ENCODE measurements at regions not wholly inside any gene's neighbourhood (a gene's known extent, or its start where the extent isn't known, plus 50 kb on each side); places are given as distances from the start of the nearest gene placed in this dataset.
"Not testable (repeated sequence)": the region's sequence is repeated elsewhere in the genome, so short reads cannot be mapped to it uniquely, and the experiment has no call there.

GRCh38 chr5:155116456-155117251, 103.1 kb downstream of the KIF4B start:
- no peak for DNase-seq (ENCODE audit: low read depth)

GRCh38 chr5:155125551-155126095, 112.1 kb downstream of the KIF4B start:
- DNase-seq (ENCODE audit: low read depth): no peak

DNA sequence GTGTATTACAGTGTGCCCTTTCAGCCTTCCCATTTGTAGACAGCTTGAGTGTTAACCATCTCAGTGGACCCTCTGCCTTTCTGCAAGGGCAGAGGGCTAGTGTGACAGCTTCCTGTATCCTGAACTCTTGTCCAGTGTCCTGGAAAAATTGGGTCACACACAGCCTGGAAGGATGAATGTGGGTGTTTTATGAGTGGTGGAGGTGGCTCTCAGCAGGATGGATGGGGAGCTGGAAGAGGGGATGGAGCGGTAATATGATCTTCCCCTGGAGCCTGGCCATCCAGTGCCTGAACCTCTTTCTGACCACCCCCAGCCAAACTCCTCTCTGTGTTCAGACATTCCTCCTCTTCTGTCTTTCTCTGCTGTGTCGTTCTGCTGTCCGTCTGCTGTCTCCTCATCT, 113.0 kb downstream of the KIF4B start:
- DNase-seq (ENCODE audit: low read depth): no peak

- DNase-seq (ENCODE audit: low read depth): no peak
These were observed 114.0 kb downstream of the KIF4B start for GRCh38 chr5:155127552-155127951.

DNA sequence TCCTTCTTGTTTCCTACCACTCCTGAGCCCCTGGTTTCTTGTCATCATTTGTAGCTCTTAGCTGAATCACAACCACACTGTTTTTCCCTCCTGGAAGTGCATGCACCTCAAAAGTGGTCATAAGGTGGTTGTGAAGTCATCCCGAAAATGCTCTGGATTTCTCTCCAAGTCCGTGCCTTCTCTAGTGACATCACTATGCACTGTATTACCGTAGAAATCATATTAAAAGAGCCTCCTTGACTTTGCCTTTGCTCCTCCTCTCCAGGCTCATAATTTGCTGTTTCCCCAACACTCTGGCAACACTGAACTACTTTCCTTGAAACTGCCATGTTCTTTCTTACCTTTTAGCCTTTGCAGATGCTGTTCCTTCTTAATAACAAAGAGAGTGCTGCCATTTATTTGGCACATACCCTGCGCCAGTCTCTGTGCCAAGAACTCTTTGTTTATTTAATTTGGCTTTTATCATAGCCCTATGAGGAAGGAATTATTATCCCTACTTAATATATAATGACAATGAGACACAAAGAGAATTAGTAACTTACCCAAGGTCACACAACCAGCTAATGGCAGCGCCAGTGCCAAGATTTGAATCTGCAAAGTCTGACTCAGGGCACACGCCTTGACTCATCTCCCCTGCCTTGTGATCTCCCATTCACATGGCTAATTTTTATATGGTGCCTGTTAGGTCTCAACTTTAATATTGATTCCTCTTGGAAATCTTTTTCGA, 115.4 kb downstream of the KIF4B start:
- no peak for DNase-seq (ENCODE audit: low read depth)

GRCh38 chr5:155129513-155129880, 115.9 kb downstream of the KIF4B start:
- no peak for DNase-seq (ENCODE audit: low read depth)

DNA sequence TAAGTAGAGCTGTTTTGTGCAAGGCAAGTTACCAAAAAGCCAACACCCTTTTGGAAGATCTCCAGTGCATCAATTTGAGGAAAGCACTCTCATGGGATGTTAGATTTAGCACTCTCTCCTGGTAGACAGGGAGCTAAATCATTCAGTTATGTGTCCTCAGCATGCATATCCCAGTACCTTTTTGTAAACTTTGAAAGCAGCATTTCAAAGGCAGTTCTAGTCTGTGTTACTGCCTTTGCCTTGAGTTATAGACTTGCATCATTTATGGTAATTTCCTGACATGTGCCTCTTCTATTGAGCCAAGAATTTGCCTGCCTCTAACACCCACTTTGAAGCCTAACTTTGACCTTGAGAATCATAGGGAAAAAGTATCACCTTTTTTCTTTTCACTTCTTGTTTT, 120.6 kb downstream of the KIF4B start:
- no peak for DNase-seq (ENCODE audit: low read depth)

DNA sequence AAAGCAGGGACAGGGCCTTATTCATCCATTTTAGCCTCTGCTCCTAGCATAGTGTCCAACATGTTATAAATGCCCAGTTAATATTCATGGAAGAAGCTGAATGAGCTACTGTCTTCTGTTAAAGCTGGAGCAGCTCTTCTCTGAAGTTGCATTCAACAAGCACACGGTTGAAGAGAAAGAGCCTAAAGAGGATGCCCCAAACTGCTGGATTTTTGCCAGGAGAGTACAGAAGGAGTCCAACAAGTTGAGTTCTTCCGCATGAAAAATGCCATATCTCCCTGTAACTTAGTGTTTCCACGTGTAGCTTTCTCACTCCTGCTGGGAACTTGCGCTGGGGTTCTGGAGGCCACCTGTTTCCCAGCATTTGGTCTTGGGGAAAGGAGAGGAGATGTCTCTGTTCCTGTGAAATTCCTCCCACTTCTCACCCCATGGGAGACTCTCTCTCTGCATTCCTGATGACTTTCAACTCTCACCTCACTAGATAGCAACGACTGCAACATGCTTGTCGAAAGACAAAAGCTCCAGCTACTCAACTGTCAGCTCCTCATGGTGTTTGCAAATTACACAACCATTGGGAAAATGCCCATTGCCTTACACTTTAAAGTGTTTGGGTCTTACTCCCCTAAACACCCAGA, 122.8 kb downstream of the KIF4B start:
- no peak for DNase-seq (ENCODE audit: low read depth)

- DNase-seq (ENCODE audit: low read depth): no peak
These were observed 124.1 kb downstream of the KIF4B start for GRCh38 chr5:155137683-155138082.

DNA sequence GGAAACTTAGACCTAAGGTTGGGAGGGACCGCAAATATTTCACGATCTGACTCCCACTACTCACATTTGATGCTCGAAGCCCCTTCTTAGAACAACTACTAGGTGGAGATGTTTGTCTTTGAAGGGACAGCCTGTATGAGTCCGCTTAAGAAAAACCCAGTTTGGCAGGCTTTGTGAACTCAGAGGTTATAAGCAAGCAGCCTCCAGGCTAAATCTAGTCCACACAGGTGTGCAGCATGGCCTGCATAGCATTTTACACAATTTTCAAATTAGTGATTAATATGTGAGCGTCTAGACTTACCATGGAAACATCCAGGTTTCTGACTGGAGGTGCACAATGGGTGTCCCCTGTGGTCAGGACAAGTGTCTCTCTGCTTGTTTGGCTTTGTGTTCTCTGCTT, 127.1 kb downstream of the KIF4B start:
- DNase-seq (ENCODE audit: low read depth): no peak

DNA sequence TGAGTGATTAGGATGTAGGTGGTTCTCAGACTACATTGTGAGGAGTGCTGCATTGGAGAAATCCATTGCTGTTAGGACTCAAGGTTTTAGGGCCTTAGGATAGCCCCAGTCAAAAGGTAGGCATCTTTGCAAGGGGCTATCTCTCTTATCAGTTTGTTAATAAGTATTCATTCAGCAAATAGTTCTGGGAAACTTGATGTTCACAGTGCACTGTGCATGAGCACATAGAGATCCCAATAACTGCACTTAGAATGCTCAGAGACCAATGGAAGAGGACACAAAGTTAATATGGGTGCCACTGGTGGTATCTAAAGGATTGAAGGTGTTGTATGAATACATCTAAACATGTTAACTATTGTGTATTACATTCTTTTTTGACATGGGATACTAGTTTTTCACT, 131.4 kb downstream of the KIF4B start:
- no peak for DNase-seq (ENCODE audit: low read depth)

DNA sequence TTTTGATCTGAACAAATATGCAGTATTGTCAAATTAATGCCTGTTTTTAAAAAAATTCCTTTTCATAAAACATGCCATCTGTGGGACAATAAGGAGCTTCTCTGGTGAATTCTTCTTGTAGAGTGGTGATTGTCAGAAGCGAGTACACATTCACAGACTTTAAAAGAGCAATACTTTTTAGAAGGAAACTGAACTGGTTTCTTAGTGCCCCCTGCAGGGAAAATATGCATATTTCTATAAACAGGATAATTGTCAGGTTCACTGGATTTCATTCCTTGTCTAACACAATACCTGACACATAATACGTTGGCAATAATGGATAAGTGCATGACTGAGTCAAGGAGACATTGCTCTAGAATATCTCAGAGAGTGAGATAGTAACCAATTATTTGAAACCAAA, 133.7 kb downstream of the KIF4B start:
- peak; percentile 3 for DNase-seq (ENCODE audit: low read depth)

- DNase-seq (ENCODE audit: low read depth): no peak
These were observed 135.1 kb downstream of the KIF4B start for GRCh38 chr5:155148694-155149093.

GRCh38 chr5:155150012-155150411, 136.5 kb downstream of the KIF4B start:
- no peak for DNase-seq (ENCODE audit: low read depth)

DNA sequence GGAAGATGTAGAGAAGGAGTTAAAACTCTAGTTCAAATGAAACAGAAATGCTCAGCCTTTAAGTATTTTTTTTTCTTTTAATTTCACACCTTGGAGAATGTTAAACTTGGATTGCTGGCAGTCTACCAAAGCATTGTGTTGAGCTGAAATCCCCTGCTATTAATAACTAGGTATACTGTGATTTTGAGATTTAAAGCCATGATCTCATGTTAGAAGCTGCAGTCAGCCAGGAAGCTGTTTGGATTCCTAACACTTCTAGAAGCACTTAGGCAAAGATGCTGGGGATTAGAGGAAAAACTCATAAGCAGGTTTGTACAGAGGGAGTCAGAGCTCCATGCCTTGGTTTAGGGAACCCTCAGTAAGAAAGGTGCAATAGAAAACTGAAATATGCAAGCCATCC, 141.4 kb downstream of the KIF4B start:
- DNase-seq (ENCODE audit: low read depth): no peak

GRCh38 chr5:155163084-155163483, 149.5 kb downstream of the KIF4B start:
- not testable (repeated sequence) for DNase-seq (ENCODE audit: low read depth)

DNA sequence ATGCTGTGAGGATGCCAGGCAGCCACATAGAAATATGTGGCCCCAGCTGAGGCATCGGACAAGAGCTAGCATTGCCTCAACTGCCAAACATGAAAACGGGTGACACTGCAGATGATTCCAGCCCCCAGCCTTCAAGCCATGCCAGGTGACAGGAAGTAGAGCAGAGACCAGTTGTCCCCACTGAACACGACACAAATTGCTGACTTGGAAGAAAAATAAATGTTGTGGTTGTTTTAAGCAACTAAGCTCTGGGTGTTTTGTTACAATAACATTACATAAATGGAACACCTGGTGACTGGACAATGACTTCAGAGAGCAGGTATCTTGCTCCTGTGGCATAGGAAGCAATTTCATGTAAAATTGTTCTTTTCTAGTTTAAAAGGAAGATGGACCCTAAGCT, 154.2 kb downstream of the KIF4B start:
- DNase-seq (ENCODE audit: low read depth): no peak

DNA sequence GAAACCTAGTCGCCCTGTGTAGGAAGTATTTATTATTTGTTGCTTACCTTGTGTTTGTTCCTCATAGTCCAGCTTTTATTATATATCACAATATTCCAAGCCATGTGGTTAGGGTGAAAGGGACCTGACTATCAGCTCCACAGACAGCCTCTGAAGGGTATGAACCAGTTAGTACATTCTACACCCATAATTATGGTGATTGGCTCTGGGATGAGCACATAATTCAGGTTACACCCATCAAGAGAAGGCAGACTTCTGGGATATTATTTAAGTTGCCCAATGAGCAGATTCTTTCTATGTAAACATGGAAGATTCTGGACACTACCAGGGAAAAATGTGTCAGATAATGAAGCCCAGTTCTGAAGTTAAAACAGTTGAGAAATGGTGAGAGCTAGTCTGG, 168.0 kb downstream of the KIF4B start:
- DNase-seq (ENCODE audit: low read depth): no peak

GRCh38 chr5:155189476-155189875, 175.9 kb downstream of the KIF4B start:
- DNase-seq (ENCODE audit: low read depth): no peak

GRCh38 chr5:155189981-155190380, 176.4 kb downstream of the KIF4B start:
- DNase-seq (ENCODE audit: low read depth): no peak

DNA sequence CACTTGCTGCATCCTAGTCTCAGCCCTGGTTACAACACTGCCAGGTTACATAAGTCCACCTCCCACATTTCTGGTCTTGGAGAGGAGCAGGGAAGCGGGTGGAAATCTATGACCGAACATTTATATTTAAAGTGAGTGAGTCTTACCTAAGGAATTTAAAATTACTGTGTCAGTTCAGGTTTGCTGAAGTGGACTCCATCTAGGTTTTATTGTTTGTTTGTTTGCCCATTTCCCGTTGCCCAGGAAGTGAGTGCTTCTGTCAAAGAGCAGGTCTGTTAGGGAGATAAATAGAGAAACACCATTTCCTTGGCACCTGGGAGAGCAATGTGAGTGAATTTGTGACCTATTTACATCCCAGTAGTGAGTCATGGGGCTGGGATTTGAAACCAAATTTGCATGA, 179.5 kb downstream of the KIF4B start:
- no peak for DNase-seq (ENCODE audit: low read depth)

- no peak for DNase-seq (ENCODE audit: low read depth)
These were observed 180.0 kb downstream of the KIF4B start for GRCh38 chr5:155193483-155194107.

Measured in iris pigment epithelial cell (primary cell).